MCF 10A (cell line): ENCODE measurements at regions not wholly inside any gene's neighbourhood (a gene's known extent, or its start where the extent isn't known, plus 50 kb on each side); places are given as distances from the start of the nearest gene placed in this dataset.
A peak's percentile ranks its signal among the peaks of the same experiment; 100 is the strongest.

Source experiments
- BruUV-seq: library from RNA; stranded (reverse); fragments of 400-500 nt; replicated peaks from 2 replicates; lab custom pipeline; 2021; lab: Mats Ljungman, UMichigan
- CTCF ChIA-PET: fragments of 300-600 bp; sonication (Branson Sonifier 250); formaldehyde crosslinking; extraction: SDS; loops from one replicate; lab custom pipeline; 2021; ENCODE audit warnings: antibody characterized with exemption, inconsistent platforms; lab: Yijun Ruan, JAX
- POLR2A ChIA-PET: fragments of 300-600, 350-650 bp; sonication (Branson Sonifier 250); formaldehyde crosslinking; extraction: SDS; loops from one replicate; lab custom pipeline; 2020; ENCODE audit warnings: antibody characterized with exemption, inconsistent platforms; lab: Yijun Ruan, JAX
- DNase-seq: peaks from one replicate; pipeline ENCODE4 v3.0.0-alpha.2; 2018; ENCODE audit not compliant: unreplicated experiment
- H3K27ac Mint-ChIP-seq: one replicate; pipeline ENCODE4 v1.8.0; 2022; ENCODE audit warnings: mild to moderate bottlenecking, low read depth, mixed read lengths; ENCODE audit not compliant: unreplicated experiment
- H3K27me3 Mint-ChIP-seq: one replicate; pipeline ENCODE4 v1.8.0; 2022; ENCODE audit warnings: mixed read lengths; ENCODE audit not compliant: insufficient read depth, unreplicated experiment
- H3K36me3 Mint-ChIP-seq: one replicate; pipeline ENCODE4 v1.8.0; 2022; ENCODE audit warnings: mild to moderate bottlenecking, moderate library complexity, mixed read lengths; ENCODE audit not compliant: insufficient read depth, unreplicated experiment
- H3K4me1 Mint-ChIP-seq: one replicate; pipeline ENCODE4 v1.8.0; 2022; ENCODE audit warnings: mixed read lengths; ENCODE audit not compliant: insufficient read depth, unreplicated experiment
- H3K4me3 Mint-ChIP-seq: one replicate; pipeline ENCODE4 v1.8.0; 2022; ENCODE audit warnings: mild to moderate bottlenecking, moderate library complexity, mixed read lengths; ENCODE audit not compliant: unreplicated experiment
- H3K9me3 Mint-ChIP-seq: one replicate; pipeline ENCODE4 v1.8.0; 2022; ENCODE audit warnings: mixed read lengths; ENCODE audit not compliant: unreplicated experiment
- intact Hi-C: fragments of 100-400 bp; cut with micrococcal nuclease; formaldehyde crosslinking; loops from 2 replicates; pipeline ENCODE4 v1.14.1; 2022
- TF ChIP-seq, protein P1 (sequence below): fragments of 200-600 bp; IDR thresholded peaks from one replicate; pipeline ENCODE4 v1.8.0; 2022; ENCODE audit warnings: antibody characterized with exemption, mild to moderate bottlenecking; ENCODE audit not compliant: unreplicated experiment

DNA sequence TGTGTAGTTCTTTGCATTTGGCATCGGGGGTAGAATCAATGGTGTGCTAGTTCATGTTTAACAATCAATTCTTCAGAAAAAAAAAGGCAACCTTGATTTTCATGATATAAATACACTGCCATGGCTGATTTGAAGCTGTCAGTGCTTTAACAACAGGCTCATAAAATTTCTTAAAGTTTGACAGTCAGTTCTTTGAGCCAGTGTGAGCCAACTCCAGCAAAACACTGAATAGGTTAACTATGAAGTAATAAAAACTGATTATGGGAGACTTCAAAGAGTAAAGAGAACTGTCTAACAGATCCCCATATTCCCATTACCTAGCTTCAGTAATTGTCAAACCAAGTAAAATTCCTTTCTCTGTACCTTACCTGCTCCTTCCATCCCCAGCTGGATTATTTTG is 241.7 kb upstream of the SUCLG2 start:
- DNase-seq = no peak
- Mint-ChIP-seq H3K27me3 (peaks cover 23% of the 10 kb centered on the region), H3K36me3 (no peaks in the 10 kb centered on the region), H3K4me1 (no peaks in the 10 kb centered on the region), H3K4me3 (no peak overlapping the region), H3K27ac (no peak overlapping the region), H3K9me3 (no peaks in the 10 kb centered on the region)
- CTCF ChIA-PET = no interaction called here
- TF ChIP-seq, protein P1, sequence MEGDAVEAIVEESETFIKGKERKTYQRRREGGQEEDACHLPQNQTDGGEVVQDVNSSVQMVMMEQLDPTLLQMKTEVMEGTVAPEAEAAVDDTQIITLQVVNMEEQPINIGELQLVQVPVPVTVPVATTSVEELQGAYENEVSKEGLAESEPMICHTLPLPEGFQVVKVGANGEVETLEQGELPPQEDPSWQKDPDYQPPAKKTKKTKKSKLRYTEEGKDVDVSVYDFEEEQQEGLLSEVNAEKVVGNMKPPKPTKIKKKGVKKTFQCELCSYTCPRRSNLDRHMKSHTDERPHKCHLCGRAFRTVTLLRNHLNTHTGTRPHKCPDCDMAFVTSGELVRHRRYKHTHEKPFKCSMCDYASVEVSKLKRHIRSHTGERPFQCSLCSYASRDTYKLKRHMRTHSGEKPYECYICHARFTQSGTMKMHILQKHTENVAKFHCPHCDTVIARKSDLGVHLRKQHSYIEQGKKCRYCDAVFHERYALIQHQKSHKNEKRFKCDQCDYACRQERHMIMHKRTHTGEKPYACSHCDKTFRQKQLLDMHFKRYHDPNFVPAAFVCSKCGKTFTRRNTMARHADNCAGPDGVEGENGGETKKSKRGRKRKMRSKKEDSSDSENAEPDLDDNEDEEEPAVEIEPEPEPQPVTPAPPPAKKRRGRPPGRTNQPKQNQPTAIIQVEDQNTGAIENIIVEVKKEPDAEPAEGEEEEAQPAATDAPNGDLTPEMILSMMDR = no peak
- no TSS peak for BruUV-seq
- intact Hi-C loops = loop anchor here (1.0 kb wide), 1 partner anchor 14 kb away; no protein-coding TSS in a partner anchor
- POLR2A ChIA-PET = no interaction called here

DNA sequence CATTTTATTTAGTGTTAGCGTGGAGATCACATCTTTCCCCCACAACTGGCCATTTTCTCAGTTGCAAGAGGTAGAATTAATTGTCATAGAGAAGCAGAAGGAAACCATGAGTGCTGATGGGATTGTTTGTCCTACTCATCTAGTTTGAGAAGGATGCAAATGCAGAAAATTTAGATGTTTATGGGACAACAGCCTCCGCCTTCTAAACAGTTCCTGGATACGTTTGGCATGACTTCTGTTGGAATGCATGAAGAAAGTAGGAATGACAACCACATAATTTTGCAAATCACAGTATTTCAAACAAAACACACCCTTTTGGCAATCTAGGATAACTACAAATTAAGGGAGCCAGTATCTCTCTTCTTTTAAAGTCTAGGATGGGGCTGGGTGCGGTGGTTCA is 240.1 kb upstream of the SUCLG2 start:
- BruUV-seq = no TSS peak
- no peak overlapping the region for H3K27ac Mint-ChIP-seq
- no peak overlapping the region for H3K4me3 Mint-ChIP-seq
- no peaks in the 10 kb centered on the region for H3K4me1 Mint-ChIP-seq
- no peaks in the 10 kb centered on the region for H3K36me3 Mint-ChIP-seq
- no peak for DNase-seq
- CTCF ChIA-PET = no interaction called here
- H3K9me3 Mint-ChIP-seq = peaks cover 8% of the 10 kb centered on the region
- peaks cover 23% of the 10 kb centered on the region for H3K27me3 Mint-ChIP-seq
- TF ChIP-seq, protein P1 = no peak
- intact Hi-C loops = no loop called here
- POLR2A ChIA-PET = no interaction called here

DNA sequence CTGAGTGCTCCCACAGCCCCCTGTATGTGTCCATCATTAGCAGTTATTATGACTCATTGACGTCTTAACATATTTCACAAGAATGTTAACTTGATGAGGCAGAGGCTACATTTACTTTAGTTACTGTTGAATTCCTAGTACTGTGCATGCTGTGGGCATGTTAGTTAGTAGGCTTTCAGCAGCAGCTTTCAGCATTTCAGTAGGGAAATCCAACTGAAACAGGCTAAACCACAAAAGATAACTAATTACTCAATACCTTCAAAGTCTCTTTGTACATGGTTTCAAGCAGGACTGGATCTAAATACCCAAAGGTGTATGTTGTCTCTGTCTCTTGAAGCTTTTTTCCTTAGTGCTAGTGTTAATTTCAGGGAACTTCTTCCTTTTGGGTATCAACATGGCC is 229.9 kb upstream of the SUCLG2 start:
- BruUV-seq = no TSS peak
- CTCF ChIA-PET = interaction anchor here (0.7 kb wide), 1 partner anchor 71 kb away, joined by 4 read pairs; no protein-coding TSS in a partner anchor

DNA sequence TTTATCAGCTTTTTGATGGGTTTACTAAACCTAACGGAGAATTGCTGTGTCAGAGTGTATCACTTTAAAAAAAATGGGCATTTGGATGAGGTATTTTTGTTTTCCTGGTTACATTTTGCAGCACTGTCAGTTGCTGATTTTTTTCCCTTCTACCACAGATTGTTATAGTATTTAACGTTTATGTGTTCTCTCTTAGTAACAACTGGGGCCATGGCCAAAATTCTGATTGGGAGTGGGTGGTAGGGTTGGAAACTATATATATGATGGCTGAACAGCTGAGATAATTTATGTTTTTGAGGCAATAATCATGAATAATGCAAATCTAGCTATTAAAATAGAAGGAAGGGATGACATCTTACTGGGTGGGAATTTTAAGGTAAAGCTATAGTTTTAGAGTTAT is 229.4 kb upstream of the SUCLG2 start:
- ChIA-PET POLR2A (no interaction called here), CTCF (interaction anchor here (0.6 kb wide), 1 partner anchor 173 kb away, joined by 3 read pairs; no protein-coding TSS in a partner anchor)
- peaks cover 20% of the 10 kb centered on the region for H3K27me3 Mint-ChIP-seq
- no TSS peak for BruUV-seq
- TF ChIP-seq, protein P1 = no peak
- no peaks in the 10 kb centered on the region for H3K4me1 Mint-ChIP-seq
- H3K4me3 Mint-ChIP-seq = no peak overlapping the region
- H3K9me3 Mint-ChIP-seq = no peaks in the 10 kb centered on the region
- peaks cover 6% of the 10 kb centered on the region for H3K36me3 Mint-ChIP-seq
- H3K27ac Mint-ChIP-seq = no peak overlapping the region
- DNase-seq = no peak
- intact Hi-C loops = no loop called here

More for the DNA sequence above, 229.9 kb upstream of the SUCLG2 start:
- DNase-seq = peak; percentile 2
- TF ChIP-seq, protein P1 = no peak
- Mint-ChIP-seq H3K27me3 (peaks cover 15% of the 10 kb centered on the region), H3K9me3 (no peaks in the 10 kb centered on the region), H3K4me1 (no peaks in the 10 kb centered on the region), H3K4me3 (no peak overlapping the region), H3K36me3 (peaks cover 6% of the 10 kb centered on the region), H3K27ac (no peak overlapping the region)
- POLR2A ChIA-PET = interaction anchor here (0.7 kb wide), 1 partner anchor 37 kb away, joined by 4 read pairs; no protein-coding TSS in a partner anchor
- intact Hi-C loops = no loop called here
